Muscle layer of duodenum (tissue), 2 donors: ENCODE measurements at regions not wholly inside any gene's neighbourhood (a gene's known extent, or its start where the extent isn't known, plus 50 kb on each side); places are given as distances from the start of the nearest gene placed in this dataset.

Experiments used
- H3K27ac ChIP-seq: one replicate; pipeline ENCODE4 v1.7.0; 2013; ENCODE audit warnings: mild to moderate bottlenecking, low read length
- H3K27me3 ChIP-seq: one replicate; pipeline ENCODE4 v1.7.0; 2013; ENCODE audit warnings: low read depth, mild to moderate bottlenecking, control low read depth, low read length
- H3K36me3 ChIP-seq, 2 donors: one replicate each; pipeline ENCODE4 v1.7.0; 2013; ENCODE audit warnings: low read length in 2 of 2, control low read depth in 1 of 2, mild to moderate bottlenecking in 1 of 2; ENCODE audit not compliant: insufficient read depth in 2 of 2, control insufficient read depth in 1 of 2
- H3K4me1 ChIP-seq, 2 donors: one replicate each; pipeline ENCODE4 v1.7.0; 2013; ENCODE audit warnings: low read length in 2 of 2, mild to moderate bottlenecking in 2 of 2, control low read depth in 1 of 2, moderate library complexity in 1 of 2; ENCODE audit not compliant: insufficient read depth in 2 of 2, control insufficient read depth in 1 of 2
- H3K4me3 ChIP-seq, 2 donors: one replicate each; pipeline ENCODE4 v1.7.0; 2013; ENCODE audit warnings: low read length in 2 of 2, low read depth in 1 of 2, mild to moderate bottlenecking in 1 of 2
- H3K9me3 ChIP-seq, 2 donors: one replicate each; pipeline ENCODE4 v1.7.0; 2013; ENCODE audit warnings: low read length in 2 of 2, control low read depth in 1 of 2, mild to moderate bottlenecking in 1 of 2; ENCODE audit not compliant: control insufficient read depth in 1 of 2
- donor health status: healthy.

DNA sequence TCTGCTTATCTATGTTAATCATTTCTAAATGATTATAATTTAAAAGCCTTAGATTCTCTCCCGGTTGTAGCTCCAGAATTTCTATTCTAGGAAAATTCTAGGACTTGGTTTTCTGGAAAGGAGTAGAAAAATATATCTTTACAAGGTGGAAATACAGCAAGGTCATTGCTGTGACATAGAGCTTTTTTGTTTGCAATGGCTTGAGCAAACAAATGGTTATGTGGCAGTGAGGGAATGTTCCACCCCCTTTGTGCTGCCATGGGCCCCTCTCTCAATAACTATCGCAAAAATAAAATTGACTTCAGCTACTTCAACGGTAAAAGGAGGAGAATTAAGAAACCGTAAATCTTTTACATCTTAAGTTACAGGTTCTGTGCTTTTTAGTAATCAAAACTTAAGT is 517.1 kb downstream of the EPHA3 start:
- no peaks in the 10 kb centered on the region for H3K36me3 ChIP-seq
- H3K27ac ChIP-seq = no peak overlapping the region
- H3K27me3 ChIP-seq = no peaks in the 10 kb centered on the region
- H3K4me1 ChIP-seq = no peaks in the 10 kb centered on the region
- H3K9me3 ChIP-seq = peaks cover 0 to 3% of the 10 kb centered on the region in 2 donors
- H3K4me3 ChIP-seq = no peak overlapping the region

DNA sequence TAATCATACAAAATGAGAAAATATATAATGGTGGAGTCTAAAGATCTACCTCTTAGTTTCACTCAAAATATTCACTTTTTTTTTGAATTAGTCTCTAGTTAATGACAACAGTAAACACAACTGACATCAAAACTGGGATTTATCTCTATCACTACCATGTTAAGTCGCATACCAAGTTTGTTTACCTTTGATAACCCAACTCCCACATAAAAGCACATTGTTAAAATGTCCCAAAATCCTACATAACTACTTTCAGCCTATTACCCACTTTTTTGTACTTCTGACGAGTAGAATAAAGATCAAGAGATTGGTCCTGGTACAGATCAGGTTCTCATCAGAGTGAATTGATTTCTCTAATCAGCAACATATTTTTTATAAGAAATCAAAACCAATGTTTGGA is 518.5 kb downstream of the EPHA3 start:
- Histone ChIP-seq H3K27ac (no peak overlapping the region), H3K27me3 (no peaks in the 10 kb centered on the region), H3K4me1 (no peaks in the 10 kb centered on the region)

DNA sequence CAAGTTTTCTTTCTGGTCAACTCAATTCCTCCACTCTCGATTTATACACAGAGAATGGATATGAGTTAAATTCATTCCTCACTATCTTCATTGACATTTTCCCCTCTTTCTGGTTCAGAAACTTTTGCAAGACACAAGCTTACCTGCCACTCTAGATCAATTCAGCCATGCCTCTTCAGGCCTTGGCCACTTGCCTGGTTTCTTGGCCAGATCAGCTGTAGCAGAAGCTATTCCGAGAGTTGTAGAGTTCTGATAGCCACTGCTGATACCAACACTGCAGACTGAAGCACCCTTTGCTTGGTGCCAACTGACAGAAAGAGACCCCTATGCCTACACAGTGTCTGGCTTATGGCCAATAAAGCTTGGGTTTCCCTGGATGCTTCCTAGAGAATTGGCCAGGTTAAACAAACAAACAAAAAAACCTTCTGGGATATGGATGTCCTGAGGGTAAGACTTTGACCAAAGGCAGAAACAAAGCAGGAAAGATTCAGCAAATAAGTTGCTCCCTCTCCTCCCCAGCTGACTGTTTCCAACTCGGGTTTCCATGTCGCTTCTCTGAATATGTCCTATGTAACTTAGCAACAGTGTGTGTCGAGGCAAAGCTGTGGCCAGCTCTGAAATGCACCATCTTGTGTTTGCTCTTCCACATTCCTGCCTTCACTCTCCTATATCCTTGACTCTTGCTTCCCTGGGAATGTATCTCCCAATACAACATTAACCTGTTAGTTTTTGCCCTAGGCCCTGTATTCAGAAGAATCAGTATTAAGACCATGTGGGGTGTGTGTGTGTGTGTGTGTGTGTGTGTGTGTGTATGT is 521.6 kb downstream of the EPHA3 start:
- Histone ChIP-seq H3K4me1 (no peaks in the 10 kb centered on the region), H3K4me3 (no peak overlapping the region), H3K9me3 (no peaks in the 10 kb centered on the region), H3K27ac (no peak overlapping the region), H3K36me3 (no peaks in the 10 kb centered on the region), H3K27me3 (no peaks in the 10 kb centered on the region)

More for the DNA sequence above, 518.5 kb downstream of the EPHA3 start:
- Histone ChIP-seq H3K4me3 (no peak overlapping the region), H3K36me3 (no peaks in the 10 kb centered on the region), H3K9me3 (peaks cover 0 to under 1% of the 10 kb centered on the region in 2 donors)

DNA sequence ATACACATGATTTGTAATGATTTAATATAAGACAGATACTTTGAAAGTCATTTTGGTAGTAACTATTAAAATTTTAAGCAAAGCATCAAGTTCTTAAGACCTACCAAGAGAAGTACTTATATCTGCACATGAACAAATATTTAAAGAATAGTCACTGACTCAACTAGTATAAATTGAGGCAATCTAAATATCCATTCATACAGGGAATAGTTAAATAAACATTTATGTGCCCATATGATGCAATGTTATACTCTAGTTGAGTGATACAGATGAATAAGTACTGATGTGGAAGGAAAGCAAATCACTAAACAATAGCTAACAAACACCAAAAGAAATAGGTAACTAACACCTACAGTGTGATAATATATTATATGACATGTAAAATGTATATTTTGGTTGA is 527.7 kb downstream of the EPHA3 start:
- H3K27me3 ChIP-seq = no peaks in the 10 kb centered on the region
- no peaks in the 10 kb centered on the region for H3K4me1 ChIP-seq
- H3K36me3 ChIP-seq = no peaks in the 10 kb centered on the region
- no peaks in the 10 kb centered on the region for H3K9me3 ChIP-seq
- H3K27ac ChIP-seq = no peak overlapping the region
- no peak overlapping the region for H3K4me3 ChIP-seq

DNA sequence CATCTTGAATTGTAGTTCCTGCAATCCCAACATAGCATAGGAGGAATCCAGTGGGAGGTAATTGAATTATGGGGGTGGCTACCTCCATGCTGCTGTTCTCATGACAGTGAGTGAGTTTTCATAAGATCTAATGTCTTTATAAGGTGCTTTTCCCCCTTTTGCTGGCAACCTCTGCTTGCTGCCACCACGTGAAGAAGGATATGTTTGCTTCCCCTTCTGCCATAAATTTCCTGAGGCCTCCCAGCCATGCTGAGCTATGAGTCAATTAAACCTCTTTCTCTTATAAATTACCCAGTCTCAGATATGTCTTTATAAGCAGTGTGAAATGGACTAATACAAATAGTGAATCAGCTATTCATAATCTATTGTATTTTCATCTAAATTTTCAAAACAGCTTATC is 537.3 kb downstream of the EPHA3 start:
- Histone ChIP-seq H3K36me3 (no peaks in the 10 kb centered on the region), H3K9me3 (peaks cover 0 to 11% of the 10 kb centered on the region in 2 donors), H3K4me3 (no peak overlapping the region), H3K27ac (no peak overlapping the region), H3K4me1 (no peaks in the 10 kb centered on the region), H3K27me3 (no peaks in the 10 kb centered on the region)

DNA sequence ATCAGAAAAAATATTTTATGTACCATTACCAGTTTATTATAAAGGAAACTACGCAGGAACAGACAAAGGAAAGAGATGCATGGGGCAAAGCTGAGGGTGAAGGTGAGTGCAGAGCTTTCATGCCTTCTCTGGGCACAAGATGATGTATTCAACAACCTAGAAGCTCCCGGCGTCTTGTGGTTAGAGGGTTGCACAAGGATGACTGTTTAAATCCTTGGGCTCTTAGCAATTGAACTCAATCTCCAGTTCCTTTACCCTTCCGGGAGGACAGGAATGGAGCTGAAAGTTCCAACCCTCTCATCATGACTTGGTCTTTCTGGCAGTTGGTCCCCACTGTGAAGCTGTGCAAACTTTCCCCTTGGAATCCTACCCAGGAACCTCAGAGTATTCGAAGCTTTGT is 542.0 kb downstream of the EPHA3 start:
- Histone ChIP-seq H3K9me3 (no peaks in the 10 kb centered on the region), H3K27ac (no peak overlapping the region), H3K27me3 (no peaks in the 10 kb centered on the region), H3K4me1 (no peaks in the 10 kb centered on the region), H3K4me3 (no peak overlapping the region), H3K36me3 (no peaks in the 10 kb centered on the region)

DNA sequence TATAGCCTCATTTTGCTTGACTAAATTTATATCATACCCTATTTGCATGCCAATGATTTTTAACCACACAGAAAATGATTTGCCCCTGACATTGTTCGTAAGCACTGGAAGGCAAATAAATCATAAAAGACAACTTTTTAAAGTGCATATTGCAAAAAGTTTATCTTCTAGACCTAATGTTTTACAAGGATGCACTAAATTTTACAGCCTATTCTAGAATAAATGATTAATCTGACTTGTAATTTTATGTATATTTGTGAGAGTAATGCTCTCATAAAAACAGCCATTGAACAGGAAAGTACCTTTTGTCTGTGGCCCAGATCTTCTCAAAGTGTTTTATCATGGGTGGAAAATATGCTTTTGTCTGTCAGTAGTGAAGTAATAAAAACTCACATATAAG is 546.6 kb downstream of the EPHA3 start:
- H3K9me3 ChIP-seq = peaks cover 9 to 16% of the 10 kb centered on the region in 2 donors
- no peaks in the 10 kb centered on the region for H3K4me1 ChIP-seq
- no peaks in the 10 kb centered on the region for H3K27me3 ChIP-seq
- H3K27ac ChIP-seq = no peak overlapping the region
- no peak overlapping the region for H3K4me3 ChIP-seq
- H3K36me3 ChIP-seq = no peaks in the 10 kb centered on the region

DNA sequence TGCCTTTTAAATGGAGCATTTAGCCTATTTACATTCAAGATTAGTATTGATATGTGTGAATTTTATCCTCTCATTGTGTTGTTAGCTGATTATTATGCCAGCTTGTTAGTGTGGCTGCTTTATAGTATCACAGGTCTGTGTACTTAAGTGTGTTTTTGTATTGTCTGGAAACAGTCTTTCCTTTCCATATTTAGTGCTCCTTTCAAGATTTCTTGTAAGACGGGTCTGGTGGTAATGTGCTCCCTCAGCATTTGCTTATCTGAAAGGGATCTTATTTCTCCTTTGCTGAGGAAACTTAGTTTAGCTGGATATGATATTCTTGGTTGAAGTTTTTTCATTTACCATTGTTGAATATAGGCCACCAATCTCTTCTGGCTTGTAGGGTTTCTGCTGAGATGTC is 549.0 kb downstream of the EPHA3 start:
- Histone ChIP-seq H3K27me3 (no peaks in the 10 kb centered on the region), H3K4me3 (no peak overlapping the region), H3K36me3 (no peaks in the 10 kb centered on the region), H3K9me3 (peaks cover 9 to 16% of the 10 kb centered on the region in 2 donors), H3K27ac (no peak overlapping the region), H3K4me1 (no peaks in the 10 kb centered on the region)

DNA sequence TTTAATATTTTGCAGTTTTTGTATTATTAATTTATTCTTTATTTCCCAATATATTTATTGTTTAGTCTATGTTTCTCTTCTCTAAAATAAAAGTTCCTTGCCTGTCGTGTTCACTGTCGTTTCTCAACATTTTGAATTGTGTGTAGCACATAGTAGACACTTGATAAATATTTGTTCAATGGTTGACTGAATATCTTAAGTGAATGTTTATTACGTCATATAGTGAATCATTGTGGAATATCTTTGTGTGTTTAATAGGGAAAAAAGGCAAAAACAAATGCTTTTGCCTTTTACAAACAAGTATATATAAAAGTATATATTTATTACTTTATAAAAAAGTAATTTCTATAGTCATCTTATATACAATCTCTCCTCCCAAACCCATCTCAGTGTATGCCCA is 572.3 kb downstream of the EPHA3 start:
- H3K4me1 ChIP-seq = no peaks in the 10 kb centered on the region
- H3K4me3 ChIP-seq = no peak overlapping the region

DNA sequence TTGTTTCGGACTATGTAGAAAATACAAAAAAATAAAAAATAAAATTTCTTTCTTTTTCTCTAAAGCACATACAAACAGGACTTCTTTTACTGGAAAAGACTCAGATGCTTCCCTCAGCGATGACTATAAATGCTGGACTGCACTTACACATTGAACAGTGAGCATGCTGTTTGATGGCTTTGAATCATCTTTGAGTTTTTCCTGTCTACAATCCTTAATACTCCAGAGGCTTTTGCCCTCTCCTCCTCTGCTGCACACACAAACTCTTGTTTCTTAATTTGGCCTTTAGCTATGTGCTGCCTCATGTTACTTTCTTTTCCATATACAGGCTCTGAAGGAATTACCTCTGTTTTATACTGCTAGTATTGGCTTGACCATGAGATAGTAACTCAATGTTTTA is 575.1 kb downstream of the EPHA3 start:
- Histone ChIP-seq H3K4me3 (no peak overlapping the region), H3K27ac (no peak overlapping the region), H3K9me3 (peaks cover 0 to 2% of the 10 kb centered on the region in 2 donors), H3K27me3 (no peaks in the 10 kb centered on the region), H3K4me1 (no peaks in the 10 kb centered on the region), H3K36me3 (no peaks in the 10 kb centered on the region)

More for the DNA sequence above, 572.3 kb downstream of the EPHA3 start:
- Histone ChIP-seq H3K36me3 (no peaks in the 10 kb centered on the region), H3K27me3 (no peaks in the 10 kb centered on the region), H3K9me3 (peaks cover 0 to 2% of the 10 kb centered on the region in 2 donors), H3K27ac (no peak overlapping the region)

DNA sequence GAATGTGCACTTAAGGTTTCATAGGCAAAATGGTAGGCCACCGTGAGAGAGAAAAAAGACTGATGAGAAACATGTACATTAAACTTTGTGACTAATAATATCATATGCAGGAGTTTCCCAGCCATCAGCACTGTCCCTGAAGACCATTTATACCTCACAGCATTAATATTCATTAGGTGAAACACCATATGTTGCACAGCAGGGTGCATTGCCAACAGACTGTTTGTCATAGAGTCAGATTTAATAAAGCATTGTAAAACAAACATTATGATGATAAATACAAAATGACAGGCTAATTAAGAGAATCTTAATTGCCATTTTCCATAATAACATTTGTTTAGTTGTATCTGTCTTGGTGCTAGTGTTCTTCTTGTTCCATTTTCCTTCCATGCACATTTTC is 578.3 kb downstream of the EPHA3 start:
- Histone ChIP-seq H3K4me3 (no peak overlapping the region), H3K27me3 (no peaks in the 10 kb centered on the region)

DNA sequence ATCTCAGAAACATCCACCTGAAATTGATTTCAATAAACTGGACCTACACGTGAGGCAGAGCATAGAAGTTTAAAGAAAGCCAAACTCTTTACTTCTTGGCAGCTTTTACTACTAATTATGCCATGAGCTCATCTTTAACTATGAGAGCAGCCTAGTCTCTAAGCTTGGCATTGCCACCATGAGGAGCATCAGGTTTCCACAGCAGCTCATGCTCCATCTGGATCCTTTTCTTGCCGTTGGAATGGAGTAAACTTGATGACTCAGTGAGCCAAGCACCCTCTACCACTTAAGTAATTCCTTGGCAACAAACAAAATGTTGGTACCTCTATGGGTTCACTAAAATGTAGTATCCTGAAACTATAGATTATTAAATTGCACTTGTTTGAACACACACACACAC is 583.2 kb downstream of the EPHA3 start:
- H3K27me3 ChIP-seq = no peaks in the 10 kb centered on the region
- H3K27ac ChIP-seq = no peak overlapping the region
- H3K36me3 ChIP-seq = no peaks in the 10 kb centered on the region
- no peaks in the 10 kb centered on the region for H3K4me1 ChIP-seq
- no peaks in the 10 kb centered on the region for H3K9me3 ChIP-seq
- no peak overlapping the region for H3K4me3 ChIP-seq

More for the DNA sequence above, 578.3 kb downstream of the EPHA3 start:
- H3K4me1 ChIP-seq = no peaks in the 10 kb centered on the region
- H3K27ac ChIP-seq = no peak overlapping the region
- H3K36me3 ChIP-seq = no peaks in the 10 kb centered on the region
- H3K9me3 ChIP-seq = peaks cover 0 to 2% of the 10 kb centered on the region in 2 donors
